D721Med (cell line): ENCODE measurements at regions not wholly inside any gene's neighbourhood (a gene's known extent, or its start where the extent isn't known, plus 50 kb on each side); places are given as distances from the start of the nearest gene placed in this dataset.

Experiments
- DNase-seq: peaks from one replicate; pipeline ENCODE4 v3.0.0; 2011; ENCODE audit warnings: low spot score; ENCODE audit not compliant: insufficient read length
- FAIRE-seq: peaks from 2 replicates; lab custom pipeline; 2011; peaks lifted over from hg19 to GRCh38; lab: Jason Lieb, UNC
- CTCF ChIP-seq: IDR thresholded peaks from 2 replicates; pipeline ENCODE4 v1.5.1; 2012; ENCODE audit warnings: mild to moderate bottlenecking, control low read depth; ENCODE audit not compliant: insufficient read depth; ENCODE audit errors: missing control alignments

- TF ChIP-seq CTCF, result no peak
- FAIRE-seq (no peak), DNase-seq (no peak)
Measured at GRCh38 chr14:34124585-34124984, 173.7 kb upstream of the EGLN3 start.

- no peak for DNase-seq
- no peak for FAIRE-seq
- no peak for TF ChIP-seq CTCF
Measured at GRCh38 chr14:34122650-34123049, 171.8 kb upstream of the EGLN3 start.

GRCh38 chr14:34122081-34122480, 171.2 kb upstream of the EGLN3 start:
- no peak for TF ChIP-seq CTCF
- DNase-seq, result no peak
- FAIRE-seq, result no peak

GRCh38 chr14:34120185-34120977, 169.5 kb upstream of the EGLN3 start:
- no peak for TF ChIP-seq CTCF
- FAIRE-seq (no peak), DNase-seq (no peak)

- DNase-seq (no peak), FAIRE-seq (no peak)
- TF ChIP-seq CTCF, result no peak
Measured at GRCh38 chr14:34119107-34119858, 168.4 kb upstream of the EGLN3 start.

- TF ChIP-seq CTCF, result no peak
- FAIRE-seq, result no peak
- DNase-seq, result no peak
Measured at GRCh38 chr14:34113991-34114390, 163.1 kb upstream of the EGLN3 start.
